HG03135 (cell line): ENCODE measurements at regions not wholly inside any gene's neighbourhood (a gene's known extent, or its start where the extent isn't known, plus 50 kb on each side); places are given as distances from the start of the nearest gene placed in this dataset.
"Not testable (repeated sequence)": the region's sequence is repeated elsewhere in the genome, so short reads cannot be mapped to it uniquely, and the experiment has no call there.

Source experiments
- ATAC-seq: cut with Tn5 transposase; IDR thresholded peaks from one replicate; pipeline ENCODE4 v1.9.1; 2021; ENCODE audit warnings: mild to moderate bottlenecking, moderate library complexity; ENCODE audit not compliant: unreplicated experiment

GRCh38 chr14:38044710-38045109 lies 163.0 kb upstream of the SSTR1 start:
- no peak for ATAC-seq

GRCh38 chr14:38045461-38045860 lies 162.2 kb upstream of the SSTR1 start:
- no peak for ATAC-seq

- no peak for ATAC-seq
Observed at GRCh38 chr14:38046160-38046559, 161.5 kb upstream of the SSTR1 start.

- no peak for ATAC-seq
Observed at GRCh38 chr14:38047195-38047902, 160.4 kb upstream of the SSTR1 start.

- ATAC-seq: no peak
Observed at GRCh38 chr14:38053666-38054065, 154.0 kb upstream of the SSTR1 start.

GRCh38 chr14:38056270-38056669 lies 151.4 kb upstream of the SSTR1 start:
- no peak for ATAC-seq

GRCh38 chr14:38062223-38062622 lies 145.5 kb upstream of the SSTR1 start:
- ATAC-seq: not testable (repeated sequence)

GRCh38 chr14:38063711-38064320 lies 143.9 kb upstream of the SSTR1 start:
- ATAC-seq: no peak

GRCh38 chr14:38065106-38065762 lies 142.5 kb upstream of the SSTR1 start:
- no peak for ATAC-seq

GRCh38 chr14:38070061-38070588 lies 137.6 kb upstream of the SSTR1 start:
- ATAC-seq: no peak

- ATAC-seq: no peak
Observed at GRCh38 chr14:38073641-38074040, 134.1 kb upstream of the SSTR1 start.

GRCh38 chr14:38074081-38074480 lies 133.6 kb upstream of the SSTR1 start:
- ATAC-seq: no peak

GRCh38 chr14:38074754-38075153 lies 132.9 kb upstream of the SSTR1 start:
- ATAC-seq: no peak

GRCh38 chr14:38078393-38078792 lies 129.3 kb upstream of the SSTR1 start:
- peak; percentile 61 for ATAC-seq

- peak; percentile 82 for ATAC-seq
Observed at GRCh38 chr14:38079268-38079667, 128.4 kb upstream of the SSTR1 start.

- ATAC-seq: no peak
Observed at GRCh38 chr14:38079886-38080285, 127.8 kb upstream of the SSTR1 start.

GRCh38 chr14:38080696-38081095 lies 127.0 kb upstream of the SSTR1 start:
- ATAC-seq: no peak

GRCh38 chr14:38083039-38083438 lies 124.7 kb upstream of the SSTR1 start:
- ATAC-seq: no peak

- ATAC-seq: no peak
Observed at GRCh38 chr14:38089123-38089522, 118.6 kb upstream of the SSTR1 start.

- no peak for ATAC-seq
Observed at GRCh38 chr14:38090506-38090905, 117.2 kb upstream of the SSTR1 start.

- ATAC-seq: no peak
Observed at GRCh38 chr14:38098074-38098836, 109.4 kb upstream of the SSTR1 start.
